NCI-H2171 (cell line): ENCODE measurements at regions not wholly inside any gene's neighbourhood (a gene's known extent, or its start where the extent isn't known, plus 50 kb on each side); places are given as distances from the start of the nearest gene placed in this dataset.

Source experiments
- DNase-seq: peaks from one replicate; lab custom pipeline; 2025; lab: John Stamatoyannopoulos, UW

DNA sequence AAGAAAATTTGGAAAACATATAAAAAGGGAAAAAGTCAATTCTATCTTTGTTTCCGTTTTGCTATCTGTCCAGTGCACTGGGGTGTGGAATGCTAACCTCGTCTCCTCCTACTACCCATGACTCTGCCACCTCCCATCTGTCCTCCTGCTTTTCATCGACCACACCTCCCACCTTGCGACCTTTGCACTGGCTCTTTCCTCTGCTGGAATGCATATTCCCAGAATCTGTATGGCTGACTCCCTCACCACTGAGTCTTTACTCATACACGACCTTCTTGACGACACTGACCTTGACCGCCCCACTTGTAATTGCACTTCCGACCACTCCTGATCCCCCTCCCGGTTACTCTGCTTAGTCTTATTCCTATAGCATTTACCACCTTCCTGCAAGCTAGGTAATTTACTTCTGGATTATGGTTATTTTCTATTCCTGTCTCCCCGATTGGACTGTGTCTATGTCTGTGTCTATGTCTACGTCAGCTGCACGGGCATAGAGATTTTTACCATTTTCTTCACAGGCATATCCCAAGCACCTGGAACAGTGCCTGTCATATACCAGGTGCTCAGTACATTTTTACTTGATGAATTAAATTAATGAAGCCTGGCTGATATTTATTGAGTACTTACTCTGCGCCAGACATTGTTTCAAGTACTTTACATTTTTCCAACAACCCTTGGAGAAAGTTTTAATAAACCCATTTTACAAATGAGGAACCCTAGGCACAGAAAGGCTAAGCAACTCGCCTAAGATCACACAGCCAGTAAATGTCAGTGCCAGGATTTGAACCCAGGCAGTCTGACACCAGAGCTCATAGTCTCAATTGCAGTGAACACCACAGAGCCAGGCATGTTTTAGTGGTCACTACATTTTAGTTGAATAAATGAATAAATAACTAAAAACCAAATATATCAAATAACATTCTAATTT lies 54.0 kb upstream of the SLC22A11 start:
- DNase-seq, result no peak

DNA sequence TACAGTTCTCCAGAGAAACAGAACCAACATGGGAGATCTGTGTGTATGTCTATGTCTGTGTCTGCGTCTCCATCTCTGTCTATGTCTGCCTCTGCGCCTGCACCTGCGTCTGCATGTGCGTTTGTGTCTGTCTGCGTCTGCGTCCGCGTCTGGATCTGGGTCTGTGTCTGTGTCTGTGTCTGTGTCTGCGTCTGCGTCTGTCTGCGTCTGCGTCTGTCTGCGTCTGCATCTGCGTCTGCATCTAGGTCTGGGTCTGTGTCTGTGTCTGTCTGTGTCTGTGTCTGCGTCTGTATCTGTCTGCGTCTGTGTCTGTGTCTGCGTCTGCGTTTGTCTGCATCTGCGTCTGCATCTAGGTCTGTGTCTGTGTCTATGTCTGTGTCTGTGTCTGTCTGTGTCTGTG lies 53.1 kb upstream of the SLC22A11 start:
- DNase-seq, result no peak

DNA sequence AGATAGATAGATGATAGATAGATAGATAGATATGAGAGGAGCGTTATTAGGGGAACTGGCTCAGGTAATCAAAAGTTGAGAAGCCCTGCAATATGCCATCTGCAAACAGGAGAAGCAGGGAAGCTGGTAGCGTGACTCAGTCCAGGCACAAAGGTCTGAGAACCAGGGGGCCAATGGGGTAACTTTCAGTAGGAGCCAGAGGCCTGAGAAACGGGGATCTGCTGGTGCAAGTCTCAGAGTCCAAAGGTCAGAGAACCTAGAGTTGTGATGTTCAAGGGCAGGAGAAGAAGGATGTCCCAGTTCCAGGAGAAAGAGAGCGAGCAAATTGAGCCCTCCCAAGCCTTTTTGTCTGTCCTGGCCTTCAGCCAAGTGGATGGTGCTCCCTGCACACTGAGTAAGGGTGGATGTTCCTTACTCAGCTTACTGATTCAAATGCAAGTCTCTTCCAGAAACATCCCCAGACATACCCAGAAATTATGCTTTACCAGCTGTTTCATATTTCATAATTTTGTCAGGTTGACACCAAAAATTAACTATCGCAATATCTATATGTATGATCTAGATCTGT lies 52.5 kb upstream of the SLC22A11 start:
- DNase-seq, result no peak

DNA sequence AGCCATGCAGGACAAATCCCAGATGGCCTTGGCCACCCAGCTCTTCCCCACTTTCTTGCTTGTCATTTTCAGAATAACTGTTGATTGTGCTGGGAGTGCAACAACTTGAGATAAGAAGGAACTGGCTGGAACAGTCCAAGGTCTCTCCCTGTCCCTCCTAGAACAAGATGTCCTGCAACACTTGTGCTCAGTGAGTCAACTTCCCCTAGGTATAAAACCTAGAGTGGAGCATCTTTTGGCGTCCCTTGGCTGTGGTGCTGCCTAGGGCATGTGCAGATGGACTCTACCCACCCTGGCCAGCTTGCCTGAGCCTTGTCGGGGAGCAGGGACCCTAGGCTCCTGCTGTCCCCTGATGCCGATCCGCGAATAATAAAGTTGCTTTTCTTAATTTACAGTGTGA lies 50.7 kb upstream of the SLC22A11 start:
- no peak for DNase-seq
